Posterior vena cava (tissue), 2 donors: ENCODE measurements at regions not wholly inside any gene's neighbourhood (a gene's known extent, or its start where the extent isn't known, plus 50 kb on each side); places are given as distances from the start of the nearest gene placed in this dataset.

Experiments
- DNase-seq: peaks from one replicate; pipeline ENCODE4 v3.0.0-alpha.2; 2020; ENCODE audit warnings: low spot score
- intact Hi-C, 2 donors: fragments of 100-400 bp; cut with DNase I; formaldehyde crosslinking; loops; one replicate each; pipeline versions ENCODE4 v1.14.1 to v1.14.2; 2022 to 2023
- donor health status: DM: yes; HTN: yes; CAD: no.
- donor health status: DM: yes; HTN: yes; CAD: no.

GRCh38 chr12:19837543-19837942 lies 398.3 kb downstream of the AEBP2 start:
- no peak for DNase-seq
- intact Hi-C loops: no loop called here

GRCh38 chr12:19841451-19841850 lies 402.2 kb downstream of the AEBP2 start:
- intact Hi-C loops: no loop called here
- DNase-seq: no peak

- DNase-seq: no peak
- intact Hi-C loops: no loop called here
These were observed 402.8 kb downstream of the AEBP2 start for GRCh38 chr12:19842116-19842515.

- no peak for DNase-seq
- intact Hi-C loops: loop anchor here in 1 of 2 donors (2.0 kb wide), 1 partner anchor 65 kb away; no protein-coding TSS in a partner anchor
These were observed 404.9 kb downstream of the AEBP2 start for GRCh38 chr12:19844224-19844623.

GRCh38 chr12:19846574-19846973 lies 407.3 kb downstream of the AEBP2 start:
- DNase-seq: no peak
- intact Hi-C loops: no loop called here

GRCh38 chr12:19847294-19848059 lies 408.2 kb downstream of the AEBP2 start:
- intact Hi-C loops: no loop called here
- DNase-seq: no peak

DNA sequence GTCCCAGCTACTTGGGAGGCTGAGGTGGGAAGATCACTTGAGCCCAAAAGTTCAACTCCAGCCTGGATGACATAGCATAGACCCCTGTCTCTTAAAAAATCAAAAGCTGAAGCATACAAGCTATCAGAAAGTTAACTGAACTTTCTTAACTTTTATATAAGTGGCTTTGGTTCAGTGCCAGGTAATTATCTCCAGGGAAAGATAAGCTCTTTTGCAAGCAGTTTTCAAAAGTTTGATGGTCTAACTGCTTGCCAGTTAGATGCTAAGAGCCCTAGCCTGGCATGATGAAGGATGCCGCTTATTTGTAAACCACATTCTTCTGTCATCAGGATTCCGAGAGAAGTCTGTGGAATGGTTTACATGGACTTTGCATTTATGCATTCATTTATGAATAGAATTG lies 409.1 kb downstream of the AEBP2 start:
- no peak for DNase-seq
- intact Hi-C loops: no loop called here

DNA sequence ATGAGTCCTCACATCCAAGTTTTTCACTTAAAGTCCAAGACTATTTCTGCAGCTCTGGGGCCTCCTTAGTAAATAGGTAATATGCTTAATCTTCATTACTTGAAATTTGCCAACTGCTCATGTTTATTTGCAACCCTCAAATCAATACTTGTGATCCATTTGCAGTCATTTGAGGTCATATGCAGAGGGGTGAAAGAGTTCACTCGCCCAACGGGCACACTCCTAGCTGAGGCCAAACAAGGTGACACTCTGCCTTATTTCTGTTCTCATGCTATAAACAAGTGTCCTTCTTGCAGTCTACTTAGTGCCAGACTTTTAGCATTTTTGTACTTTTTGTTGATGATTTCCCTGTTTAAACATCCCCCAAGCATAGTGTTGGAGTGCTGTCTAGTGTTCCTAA lies 409.9 kb downstream of the AEBP2 start:
- no peak for DNase-seq
- intact Hi-C loops: no loop called here

DNA sequence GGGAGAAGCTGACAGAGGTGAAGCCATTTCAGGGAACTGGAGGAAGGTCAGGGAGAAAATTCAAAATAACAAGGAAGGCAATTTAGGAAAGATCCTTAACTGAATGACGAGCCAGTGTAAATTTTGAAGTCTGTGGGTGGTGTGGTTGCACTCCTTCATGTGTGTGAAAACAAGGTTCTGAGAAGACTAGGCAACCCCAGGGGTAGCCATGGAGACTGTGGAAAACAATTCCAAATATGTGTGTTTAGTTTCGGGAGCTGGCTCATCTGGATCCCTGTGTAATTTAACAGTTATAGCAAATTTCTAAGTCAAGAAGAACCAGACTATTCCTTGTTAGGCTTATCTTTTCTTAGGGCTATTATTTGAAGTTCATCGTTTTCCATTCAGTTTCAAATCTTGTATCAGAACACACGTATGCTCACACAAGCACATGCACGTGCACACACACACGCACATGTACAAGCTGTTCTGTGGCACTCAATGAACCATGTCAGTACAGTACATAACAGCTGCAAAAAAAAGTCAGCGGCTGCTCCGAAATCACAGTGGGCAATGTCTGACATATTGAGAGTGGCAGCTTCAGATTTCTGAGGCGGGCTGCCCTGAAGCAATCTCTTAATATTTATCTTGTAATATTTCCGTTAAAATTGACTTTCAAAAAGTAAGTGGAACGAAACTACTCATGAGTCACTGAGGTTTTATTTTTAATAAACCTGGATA lies 411.2 kb downstream of the AEBP2 start:
- intact Hi-C loops: no loop called here
- DNase-seq: no peak

DNA sequence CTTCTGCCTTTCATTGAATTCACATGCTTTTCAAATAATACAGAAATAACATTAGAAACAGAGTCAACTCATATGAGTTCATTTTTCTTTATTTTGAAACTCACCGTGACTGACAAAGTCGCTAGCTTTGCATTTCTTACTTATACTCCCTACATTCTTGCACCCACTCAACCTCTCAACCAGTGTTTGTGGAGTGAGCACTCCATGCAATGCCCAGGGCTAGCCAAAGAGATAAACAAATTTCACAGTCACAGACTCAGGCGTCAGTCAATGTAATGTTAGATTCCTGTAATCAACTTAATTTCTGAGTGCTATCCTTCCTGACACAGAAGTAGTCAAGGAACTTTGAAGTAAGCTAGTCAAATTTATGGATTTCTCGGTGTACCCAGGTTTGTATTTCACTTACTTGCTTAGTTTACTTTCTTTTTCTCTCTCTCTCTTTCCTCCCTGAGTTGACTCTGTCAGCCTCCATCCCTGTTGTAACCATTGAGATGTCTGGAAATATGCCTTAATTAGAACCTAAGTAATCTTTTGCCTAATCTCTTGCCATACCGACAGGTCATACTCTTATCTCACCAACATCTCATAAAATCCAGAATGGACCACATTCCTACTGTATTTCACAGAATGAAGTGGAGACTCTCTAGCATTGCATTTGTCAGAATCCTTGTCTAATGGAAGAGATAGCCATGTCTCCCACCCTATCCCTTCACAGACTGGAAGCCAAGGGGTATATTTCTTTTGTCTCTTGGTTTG lies 413.0 kb downstream of the AEBP2 start:
- DNase-seq: no peak
- intact Hi-C loops: no loop called here

DNA sequence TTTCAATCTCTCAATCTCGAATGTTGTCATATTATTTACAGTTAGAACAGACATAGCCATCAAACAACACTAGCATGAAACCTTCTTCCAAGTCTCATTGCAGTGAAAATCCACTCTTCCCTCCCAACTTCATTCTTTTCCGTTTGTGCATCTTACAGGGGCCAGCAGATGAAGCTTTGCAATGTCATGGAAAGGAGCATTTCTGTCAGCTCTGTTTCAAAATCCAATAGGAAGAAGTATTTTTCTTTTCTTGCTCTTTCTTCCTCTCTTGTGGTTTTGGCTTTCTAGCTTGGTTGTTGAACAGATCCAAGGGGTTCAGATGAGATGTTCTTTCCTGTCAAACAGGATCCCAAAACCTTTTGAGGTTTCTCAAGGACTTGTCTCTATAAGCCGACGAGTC lies 416.6 kb downstream of the AEBP2 start:
- intact Hi-C loops: no loop called here
- DNase-seq: no peak

DNA sequence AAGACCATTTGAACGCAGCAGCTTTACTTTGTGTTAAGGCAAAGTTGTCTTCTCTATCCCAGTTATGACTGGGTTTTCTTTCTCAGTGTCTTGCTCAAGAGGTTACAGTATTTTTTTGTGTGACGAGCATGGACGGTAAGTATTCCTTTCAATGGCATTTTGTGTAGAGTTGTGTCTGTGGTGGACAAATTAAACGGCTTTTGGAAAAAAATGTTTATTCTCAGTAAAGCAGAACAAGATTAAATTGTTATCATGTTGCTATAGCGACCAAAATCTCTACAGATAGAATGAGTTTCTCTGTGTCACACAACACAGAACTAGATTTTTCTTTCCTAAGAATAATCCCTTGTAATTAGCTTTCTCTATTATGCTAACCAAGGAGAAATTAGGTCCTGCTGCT lies 417.1 kb downstream of the AEBP2 start:
- DNase-seq: no peak

DNA sequence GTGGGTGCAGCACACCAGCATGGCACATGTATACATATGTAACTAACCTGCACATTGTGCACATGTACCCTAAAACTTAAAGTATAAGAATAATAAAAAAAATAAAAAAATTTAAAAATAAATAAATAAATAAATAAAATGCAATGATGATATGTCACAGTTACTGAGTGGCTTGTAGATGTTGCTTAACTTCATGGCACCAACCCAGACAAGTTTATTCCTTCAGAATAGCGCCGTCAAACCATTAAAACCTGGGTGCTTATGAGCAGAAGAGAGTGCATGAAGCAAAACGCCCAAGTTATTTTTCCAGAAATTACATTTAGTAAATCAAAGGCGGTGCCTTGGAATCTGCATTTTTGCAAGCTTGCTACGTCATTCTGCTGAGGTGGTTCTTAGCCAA lies 417.9 kb downstream of the AEBP2 start:
- no peak for DNase-seq
- intact Hi-C loops: no loop called here

More for the DNA sequence above, 417.1 kb downstream of the AEBP2 start:
- intact Hi-C loops: no loop called here

DNA sequence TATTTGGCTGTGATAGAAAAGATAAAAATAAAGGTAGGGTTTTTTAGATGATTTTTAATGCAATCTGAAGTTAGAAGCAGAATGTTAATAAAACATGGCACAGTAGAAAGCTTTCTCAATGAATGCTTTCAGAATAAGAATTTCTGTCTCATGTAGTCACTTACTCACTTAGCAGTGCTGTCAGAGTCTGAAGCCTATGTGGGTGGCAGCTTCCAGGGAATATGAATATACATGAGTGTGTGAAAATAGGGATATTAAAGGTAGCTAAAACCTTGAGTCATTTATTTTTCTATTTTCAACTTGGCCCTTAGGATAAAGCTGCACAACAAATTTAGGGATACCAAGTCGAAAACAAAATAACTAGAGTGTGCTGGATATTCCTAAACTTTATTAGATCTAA lies 427.9 kb downstream of the AEBP2 start:
- no peak for DNase-seq
- intact Hi-C loops: no loop called here

- no peak for DNase-seq
- intact Hi-C loops: no loop called here
These were observed 428.7 kb downstream of the AEBP2 start for GRCh38 chr12:19867970-19868369.

DNA sequence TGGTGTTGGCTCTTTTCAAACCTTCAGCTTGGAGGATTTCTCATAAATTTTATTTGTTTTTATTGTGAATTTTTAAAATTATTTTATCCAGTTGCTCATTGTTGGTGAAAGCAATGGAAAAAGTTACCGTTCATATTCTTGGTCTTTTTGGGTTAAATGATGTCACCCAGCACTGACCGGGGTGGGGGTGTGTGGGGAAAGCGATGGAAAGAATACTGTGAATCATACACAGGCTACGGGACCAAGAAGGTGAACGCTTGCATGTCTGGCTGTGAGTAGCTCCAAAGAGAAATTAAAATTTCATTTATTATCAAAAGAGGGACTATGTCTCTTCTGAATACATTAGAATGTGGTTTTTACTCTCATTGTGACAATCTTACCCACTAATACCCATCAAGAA lies 430.1 kb downstream of the AEBP2 start:
- intact Hi-C loops: no loop called here
- DNase-seq: no peak

DNA sequence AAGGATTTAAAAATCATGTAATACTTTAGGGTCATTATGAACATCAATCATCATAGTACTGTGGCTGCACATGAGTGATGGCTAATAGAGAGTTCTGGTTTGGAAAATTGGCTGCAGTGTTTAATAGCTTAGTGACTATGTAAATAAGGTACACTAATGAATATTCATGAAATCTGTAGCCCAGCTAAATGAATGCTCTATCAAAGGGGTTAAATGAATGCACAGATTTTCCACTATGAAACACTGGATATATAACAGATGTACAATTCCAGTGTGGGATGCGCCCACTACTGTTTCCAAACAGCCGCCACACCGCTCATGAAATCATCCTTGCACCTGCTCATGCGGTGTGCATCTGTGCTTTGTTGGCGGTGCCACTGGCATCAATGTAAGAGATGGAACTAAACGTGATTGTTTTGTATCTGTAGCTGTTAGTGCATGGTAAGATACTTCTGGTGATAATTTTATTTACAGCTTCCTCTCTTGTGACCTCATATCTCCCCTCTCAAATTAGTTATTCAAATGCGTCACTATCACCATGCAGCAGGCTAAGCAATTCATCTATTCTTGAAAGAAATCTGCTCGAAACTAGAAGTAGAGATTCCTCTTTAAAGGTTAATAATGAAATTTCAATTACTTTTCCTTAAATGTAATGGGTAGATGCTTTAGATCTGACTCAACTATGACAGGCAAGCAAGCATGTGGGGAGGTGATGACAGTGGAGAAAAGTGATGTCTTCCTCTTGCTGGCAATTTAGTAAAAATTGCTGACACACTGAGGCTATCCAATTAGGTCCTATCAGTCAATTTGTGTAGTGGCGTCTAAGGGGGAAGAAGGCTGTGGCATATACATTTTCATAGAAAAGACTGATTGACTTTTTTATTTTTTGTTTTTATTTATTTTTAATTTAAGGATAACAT lies 433.6 kb downstream of the AEBP2 start:
- intact Hi-C loops: no loop called here
- no peak for DNase-seq

DNA sequence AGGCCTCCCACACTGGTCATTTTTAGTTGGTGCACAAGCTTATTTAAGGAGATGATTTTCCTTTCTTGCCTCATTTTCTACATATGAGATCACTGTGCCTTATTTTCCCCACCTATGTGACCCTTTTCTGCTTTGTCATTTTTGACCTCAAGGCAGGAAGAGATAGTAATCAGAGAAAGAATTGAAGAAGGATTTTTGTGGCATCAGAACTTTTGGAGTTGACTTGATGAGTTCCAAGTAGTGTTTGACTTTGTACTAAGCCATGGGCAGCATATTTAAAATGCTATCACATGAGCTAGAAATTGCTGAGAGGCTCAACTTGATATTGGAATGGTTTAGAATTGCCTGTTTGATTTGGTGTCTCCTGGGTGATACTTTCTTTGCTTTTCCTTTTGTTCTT lies 440.8 kb downstream of the AEBP2 start:
- DNase-seq: no peak
- intact Hi-C loops: no loop called here

DNA sequence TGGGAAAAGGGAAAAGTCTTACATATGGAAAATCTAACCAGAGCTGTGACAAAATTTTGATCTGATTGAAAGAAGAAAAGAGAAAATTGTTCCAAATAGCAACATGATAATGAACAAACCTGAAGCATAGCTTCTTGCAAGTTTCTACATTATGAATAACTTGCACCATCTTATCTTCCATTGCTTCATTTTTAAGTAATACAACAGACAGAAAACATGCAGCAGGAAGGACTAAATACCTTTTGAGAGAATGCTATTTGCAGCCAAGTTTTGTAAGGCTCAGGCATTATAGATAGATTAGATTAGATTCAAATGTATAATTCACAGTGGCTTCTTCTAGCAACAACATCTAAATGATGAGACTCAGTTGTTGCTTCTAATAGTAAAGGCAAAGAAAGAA lies 441.4 kb downstream of the AEBP2 start:
- no peak for DNase-seq
- intact Hi-C loops: no loop called here
